HCT116 (cell line): ENCODE measurements at regions not wholly inside any gene's neighbourhood (a gene's known extent, or its start where the extent isn't known, plus 50 kb on each side); places are given as distances from the start of the nearest gene placed in this dataset.

ENCODE experiments used
- CEBPB ChIP-seq: IDR thresholded peaks from 2 replicates; pipeline ENCODE4 v1.6.1; 2012; ENCODE audit warnings: low read depth
- CTCF ChIP-seq, 3 experiments: fragments of 200-600 bp in 1 of 3; sonication (generic) in 1 of 3; IDR thresholded peaks in 2 of 3; conservative IDR thresholded peaks in 1 of 3; 2 replicates each; pipeline ENCODE4 v1.5.1; 2012 to 2017; ENCODE audit warnings: low read depth in 2 of 3, low read length in 2 of 3, antibody characterized with exemption in 1 of 3, borderline replicate concordance in 1 of 3, control low read depth in 1 of 3, mild to moderate bottlenecking in 1 of 3, mixed read lengths in 1 of 3, mixed run types in 1 of 3, moderate library complexity in 1 of 3; ENCODE audit not compliant: insufficient read depth in 1 of 3
- ELF1 ChIP-seq: IDR thresholded peaks from 2 replicates; pipeline ENCODE4 v1.6.1; 2012; ENCODE audit warnings: low read depth, borderline replicate concordance
- EZH2 ChIP-seq: fragments of 200-600 bp; sonication (generic); IDR thresholded peaks from 2 replicates; pipeline ENCODE4 v1.6.1; 2017; ENCODE audit warnings: antibody characterized with exemption, mixed run types
- JUND ChIP-seq: IDR thresholded peaks from 2 replicates; pipeline ENCODE4 v1.6.1; 2012
- MAX ChIP-seq: IDR thresholded peaks from 2 replicates; pipeline ENCODE4 v1.6.1; 2012
- POLR2A ChIP-seq: IDR thresholded peaks from 2 replicates; pipeline ENCODE4 v1.7.0; 2011; ENCODE audit warnings: borderline replicate concordance; ENCODE audit not compliant: insufficient read depth, insufficient read length; ENCODE audit errors: extremely low read depth
- POLR2AphosphoS5 ChIP-seq: IDR thresholded peaks from 2 replicates; pipeline ENCODE4 v1.6.1; 2011; ENCODE audit warnings: mild to moderate bottlenecking, low read depth, low read length, moderate library complexity
- SIN3A ChIP-seq: IDR thresholded peaks from 2 replicates; pipeline ENCODE4 v1.6.1; 2012; ENCODE audit warnings: low read depth
- SP1 ChIP-seq: IDR thresholded peaks from 2 replicates; pipeline ENCODE4 v1.6.1; 2012; ENCODE audit warnings: low read depth
- YY1 ChIP-seq: IDR thresholded peaks from 2 replicates; pipeline ENCODE4 v1.6.1; 2011; ENCODE audit warnings: low read length, low read depth, moderate library complexity, mild to moderate bottlenecking; ENCODE audit not compliant: insufficient replicate concordance; ENCODE audit errors: extremely low read depth
- ZBTB33 ChIP-seq: IDR thresholded peaks from 2 replicates; pipeline ENCODE4 v1.6.1; 2011; ENCODE audit warnings: mild to moderate bottlenecking, low read length, moderate library complexity; ENCODE audit not compliant: insufficient replicate concordance; ENCODE audit errors: extremely low read depth

GRCh38 chr21:28639737-28640136 lies 352.9 kb downstream of the LTN1 start:
- TF ChIP-seq POLR2A (no peak), CTCF (IDR thresholded peaks at IDR 0.05 in 2 of 3, conservative IDR thresholded peaks at IDR 0.05 in 1 of 3; ENCODE audit: borderline replicate concordance in 1 of 3, insufficient read depth in 1 of 3, low read depth in 2 of 3, low read length in 2 of 3) (no peak), ELF1 (no peak), YY1 (no peak), POLR2AphosphoS5 (no peak), CEBPB (no peak), MAX (no peak), EZH2 (no peak), ZBTB33 (no peak), SP1 (no peak), SIN3A (no peak), JUND (no peak)
